Retinal pigment epithelial cell (primary cell): ENCODE measurements at regions not wholly inside any gene's neighbourhood (a gene's known extent, or its start where the extent isn't known, plus 50 kb on each side); places are given as distances from the start of the nearest gene placed in this dataset.
"Not testable (repeated sequence)": the region's sequence is repeated elsewhere in the genome, so short reads cannot be mapped to it uniquely, and the experiment has no call there.

ENCODE experiments used
- DNase-seq: peaks from one replicate; pipeline ENCODE4 v3.0.0-alpha.2; 2010; ENCODE audit warnings: low read depth
- H3K4me3 ChIP-seq: 2 replicates; pipeline ENCODE4 v1.5.1; 2011; ENCODE audit warnings: mild to moderate bottlenecking, low read length, control low read depth, moderate library complexity
- CTCF ChIP-seq: conservative IDR thresholded peaks from 2 replicates; pipeline ENCODE4 v1.5.1; 2011; ENCODE audit warnings: low read depth, low read length, control low read depth, inconsistent platforms

GRCh38 chr12:67543021-67543770 lies 105.3 kb upstream of the DYRK2 start:
- H3K4me3 ChIP-seq: no peak overlapping the region
- TF ChIP-seq CTCF: no peak
- no peak for DNase-seq

GRCh38 chr12:67545298-67545697 lies 103.2 kb upstream of the DYRK2 start:
- no peak for TF ChIP-seq CTCF
- H3K4me3 ChIP-seq: no peak overlapping the region

GRCh38 chr12:67546746-67547145 lies 101.8 kb upstream of the DYRK2 start:
- no peak for TF ChIP-seq CTCF
- H3K4me3 ChIP-seq: no peak overlapping the region
- no peak for DNase-seq

More at GRCh38 chr12:67545298-67545697, 103.2 kb upstream of the DYRK2 start:
- no peak for DNase-seq

- not testable (repeated sequence) for H3K4me3 ChIP-seq, DNase-seq
Measured at GRCh38 chr12:67555075-67555717, 93.3 kb upstream of the DYRK2 start.

GRCh38 chr12:67558775-67559174 lies 89.8 kb upstream of the DYRK2 start:
- no peak overlapping the region for H3K4me3 ChIP-seq
- TF ChIP-seq CTCF: no peak
- DNase-seq: no peak

- no peak overlapping the region for H3K4me3 ChIP-seq
- no peak for DNase-seq
- TF ChIP-seq CTCF: no peak
Measured at GRCh38 chr12:67559751-67560150, 88.8 kb upstream of the DYRK2 start.

GRCh38 chr12:67562513-67563287 lies 85.8 kb upstream of the DYRK2 start:
- TF ChIP-seq CTCF: no peak
- no peak for DNase-seq
- H3K4me3 ChIP-seq: no peak overlapping the region
